Testis (tissue), 2 donors: ENCODE measurements at regions not wholly inside any gene's neighbourhood (a gene's known extent, or its start where the extent isn't known, plus 50 kb on each side); places are given as distances from the start of the nearest gene placed in this dataset.

Experiments
- POLR2A ChIP-seq: fragments of 450-650 bp; IDR thresholded peaks from one replicate; pipeline ENCODE4 v1.6.1; 2017; ENCODE audit warnings: antibody characterized with exemption, mild to moderate bottlenecking, moderate library complexity
- TF ChIP-seq, protein P1 (sequence below), 3 experiments: fragments of 450-650 bp in 2 of 3; fragments of 200-600 bp in 1 of 3; sonication (generic) in 1 of 3; IDR thresholded peaks; one replicate each; pipeline ENCODE4 v1.5.1; 2016 to 2019; ENCODE audit warnings: antibody characterized with exemption in 3 of 3, mild to moderate bottlenecking in 2 of 3, moderate library complexity in 1 of 3

DNA sequence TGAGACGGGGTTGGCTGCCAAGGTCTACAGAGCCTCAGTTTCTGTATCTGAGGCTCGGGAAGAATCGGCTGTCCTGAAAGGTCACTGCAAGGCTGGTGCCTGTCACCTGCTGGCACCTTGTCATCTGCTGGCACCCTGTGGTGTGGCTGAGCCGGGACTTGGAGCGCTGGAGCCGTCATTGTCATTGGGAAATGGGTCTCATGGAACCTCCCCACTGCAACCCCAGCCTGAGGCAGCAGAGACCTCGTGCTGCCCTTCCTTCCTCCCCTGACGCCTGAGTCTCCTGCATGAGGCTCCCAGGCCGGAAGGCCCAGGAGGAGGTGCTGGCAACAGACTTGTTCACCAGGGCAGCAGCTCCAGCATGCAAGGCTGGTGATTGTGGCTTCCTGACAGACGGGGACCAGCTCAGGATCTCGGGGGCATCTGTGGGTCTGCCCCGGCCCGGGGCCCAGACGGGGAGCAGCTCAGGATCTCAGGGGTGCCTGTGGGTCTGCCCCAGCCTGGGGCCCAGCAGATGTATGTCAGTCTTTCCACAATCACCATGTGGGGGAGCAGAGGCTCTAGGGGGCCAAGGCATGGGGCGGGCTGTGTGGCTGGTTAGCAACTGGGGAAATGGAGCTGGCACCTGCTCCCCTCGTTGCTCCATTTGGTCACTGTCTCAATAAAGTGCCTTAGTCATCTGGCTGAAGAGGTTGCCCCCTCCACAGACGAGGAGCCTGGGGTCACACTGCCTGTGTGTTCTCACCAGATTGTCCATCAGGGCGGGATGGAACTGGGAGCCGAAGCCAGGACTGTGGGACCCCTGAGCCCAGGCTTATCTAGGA is 668.7 kb downstream of the BRD1 start:
- TF ChIP-seq, protein P1, sequence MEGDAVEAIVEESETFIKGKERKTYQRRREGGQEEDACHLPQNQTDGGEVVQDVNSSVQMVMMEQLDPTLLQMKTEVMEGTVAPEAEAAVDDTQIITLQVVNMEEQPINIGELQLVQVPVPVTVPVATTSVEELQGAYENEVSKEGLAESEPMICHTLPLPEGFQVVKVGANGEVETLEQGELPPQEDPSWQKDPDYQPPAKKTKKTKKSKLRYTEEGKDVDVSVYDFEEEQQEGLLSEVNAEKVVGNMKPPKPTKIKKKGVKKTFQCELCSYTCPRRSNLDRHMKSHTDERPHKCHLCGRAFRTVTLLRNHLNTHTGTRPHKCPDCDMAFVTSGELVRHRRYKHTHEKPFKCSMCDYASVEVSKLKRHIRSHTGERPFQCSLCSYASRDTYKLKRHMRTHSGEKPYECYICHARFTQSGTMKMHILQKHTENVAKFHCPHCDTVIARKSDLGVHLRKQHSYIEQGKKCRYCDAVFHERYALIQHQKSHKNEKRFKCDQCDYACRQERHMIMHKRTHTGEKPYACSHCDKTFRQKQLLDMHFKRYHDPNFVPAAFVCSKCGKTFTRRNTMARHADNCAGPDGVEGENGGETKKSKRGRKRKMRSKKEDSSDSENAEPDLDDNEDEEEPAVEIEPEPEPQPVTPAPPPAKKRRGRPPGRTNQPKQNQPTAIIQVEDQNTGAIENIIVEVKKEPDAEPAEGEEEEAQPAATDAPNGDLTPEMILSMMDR (IDR thresholded peaks at IDR 0.05): no peak
- no peak for TF ChIP-seq POLR2A
